ENCODE measurements at regions not wholly inside any gene's neighbourhood (a gene's known extent, or its start where the extent isn't known, plus 50 kb on each side); places are given as distances from the start of the nearest gene placed in this dataset.

GRCh38 chr17:54727624-54728023, 173.0 kb upstream of the TOM1L1 start:
- Histone ChIP-seq H3K9me3 (peaks cover 0 to 27% (median 8%) of the 10 kb centered on the region in 3 donors), H3K4me3 (no peak overlapping the region), H3K27me3 (no peaks in the 10 kb centered on the region), H3K36me3 (no peaks in the 10 kb centered on the region), H3K4me1 (no peaks in the 10 kb centered on the region), H3K27ac (no peak overlapping the region)
- DNase-seq: no peak
- no peak for TF ChIP-seq POLR2A (IDR thresholded peaks at IDR 0.05)
- intact Hi-C loops (cut with DNase I): no loop called here

DNA sequence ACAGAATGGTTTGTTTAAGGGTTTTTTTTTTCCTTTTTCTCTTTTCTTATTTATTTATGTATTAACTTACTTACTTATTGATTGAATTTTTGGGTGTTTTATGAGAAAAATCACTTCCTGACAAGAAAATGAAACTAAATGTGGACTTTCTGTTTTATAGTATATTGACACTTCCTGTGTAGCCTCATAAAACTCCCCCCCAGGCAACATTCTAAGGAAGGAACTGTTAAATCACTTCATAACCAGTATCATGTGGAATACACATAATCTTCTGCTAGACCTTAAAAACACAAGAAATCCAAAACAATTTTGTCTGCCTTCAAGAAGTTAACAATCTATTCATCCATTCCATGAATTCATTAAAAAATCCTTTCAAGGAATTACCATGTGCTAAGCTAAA, 164.1 kb upstream of the TOM1L1 start:
- no peak overlapping the region for H3K4me3 ChIP-seq
- no peaks in the 10 kb centered on the region for H3K4me1 ChIP-seq
- TF ChIP-seq POLR2A (IDR thresholded peaks at IDR 0.05): no peak
- TF ChIP-seq, protein P1, sequence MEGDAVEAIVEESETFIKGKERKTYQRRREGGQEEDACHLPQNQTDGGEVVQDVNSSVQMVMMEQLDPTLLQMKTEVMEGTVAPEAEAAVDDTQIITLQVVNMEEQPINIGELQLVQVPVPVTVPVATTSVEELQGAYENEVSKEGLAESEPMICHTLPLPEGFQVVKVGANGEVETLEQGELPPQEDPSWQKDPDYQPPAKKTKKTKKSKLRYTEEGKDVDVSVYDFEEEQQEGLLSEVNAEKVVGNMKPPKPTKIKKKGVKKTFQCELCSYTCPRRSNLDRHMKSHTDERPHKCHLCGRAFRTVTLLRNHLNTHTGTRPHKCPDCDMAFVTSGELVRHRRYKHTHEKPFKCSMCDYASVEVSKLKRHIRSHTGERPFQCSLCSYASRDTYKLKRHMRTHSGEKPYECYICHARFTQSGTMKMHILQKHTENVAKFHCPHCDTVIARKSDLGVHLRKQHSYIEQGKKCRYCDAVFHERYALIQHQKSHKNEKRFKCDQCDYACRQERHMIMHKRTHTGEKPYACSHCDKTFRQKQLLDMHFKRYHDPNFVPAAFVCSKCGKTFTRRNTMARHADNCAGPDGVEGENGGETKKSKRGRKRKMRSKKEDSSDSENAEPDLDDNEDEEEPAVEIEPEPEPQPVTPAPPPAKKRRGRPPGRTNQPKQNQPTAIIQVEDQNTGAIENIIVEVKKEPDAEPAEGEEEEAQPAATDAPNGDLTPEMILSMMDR (IDR thresholded peaks at IDR 0.05): no peak

GRCh38 chr17:54738496-54738895, 162.2 kb upstream of the TOM1L1 start:
- H3K4me3 ChIP-seq: no peak overlapping the region
- no peaks in the 10 kb centered on the region for H3K9me3 ChIP-seq
- H3K27ac ChIP-seq: no peak overlapping the region
- no peaks in the 10 kb centered on the region for H3K36me3 ChIP-seq
- TF ChIP-seq POLR2A (IDR thresholded peaks at IDR 0.05): no peak
- TF ChIP-seq, protein P1 (IDR thresholded peaks at IDR 0.05): no peak
- 55 to 86% methylated on average over 1 of the region's 1 CpG for WGBS, 2 donors
- no peak for DNase-seq
- H3K4me1 ChIP-seq: no peaks in the 10 kb centered on the region
- intact Hi-C loops (cut with DNase I): no loop called here
- no peaks in the 10 kb centered on the region for H3K27me3 ChIP-seq

More for the DNA sequence above, 164.1 kb upstream of the TOM1L1 start:
- no peaks in the 10 kb centered on the region for H3K27me3 ChIP-seq
- peaks cover 0 to 4% (median 0%) of the 10 kb centered on the region in 3 donors for H3K9me3 ChIP-seq
- DNase-seq: no peak
- H3K36me3 ChIP-seq: no peaks in the 10 kb centered on the region
- H3K27ac ChIP-seq: no peak overlapping the region
- intact Hi-C loops (cut with DNase I): no loop called here

- DNase-seq: no peak
- WGBS, 2 donors: 41 to 46% methylated on average over 1 of the region's 1 CpG
- H3K36me3 ChIP-seq: no peaks in the 10 kb centered on the region
- H3K27me3 ChIP-seq: no peaks in the 10 kb centered on the region
- TF ChIP-seq POLR2A (IDR thresholded peaks at IDR 0.05): no peak
- TF ChIP-seq, protein P1 (IDR thresholded peaks at IDR 0.05): no peak
- no peak overlapping the region for H3K27ac ChIP-seq
- no peak overlapping the region for H3K4me3 ChIP-seq
- H3K9me3 ChIP-seq: peaks cover 0 to 15% (median 5%) of the 10 kb centered on the region in 3 donors
- H3K4me1 ChIP-seq: no peaks in the 10 kb centered on the region
- intact Hi-C loops (cut with DNase I): no loop called here
These were observed 155.9 kb upstream of the TOM1L1 start for GRCh38 chr17:54744750-54745149.

GRCh38 chr17:54745239-54745638, 155.4 kb upstream of the TOM1L1 start:
- no peak for TF ChIP-seq POLR2A (IDR thresholded peaks at IDR 0.05)
- TF ChIP-seq, protein P1 (IDR thresholded peaks at IDR 0.05): no peak
- no peak for DNase-seq
- Histone ChIP-seq H3K36me3 (no peaks in the 10 kb centered on the region), H3K4me1 (no peaks in the 10 kb centered on the region), H3K27me3 (no peaks in the 10 kb centered on the region), H3K27ac (no peak overlapping the region), H3K4me3 (no peak overlapping the region), H3K9me3 (peaks cover 0 to 15% (median 5%) of the 10 kb centered on the region in 3 donors)
- intact Hi-C loops (cut with DNase I): no loop called here

DNA sequence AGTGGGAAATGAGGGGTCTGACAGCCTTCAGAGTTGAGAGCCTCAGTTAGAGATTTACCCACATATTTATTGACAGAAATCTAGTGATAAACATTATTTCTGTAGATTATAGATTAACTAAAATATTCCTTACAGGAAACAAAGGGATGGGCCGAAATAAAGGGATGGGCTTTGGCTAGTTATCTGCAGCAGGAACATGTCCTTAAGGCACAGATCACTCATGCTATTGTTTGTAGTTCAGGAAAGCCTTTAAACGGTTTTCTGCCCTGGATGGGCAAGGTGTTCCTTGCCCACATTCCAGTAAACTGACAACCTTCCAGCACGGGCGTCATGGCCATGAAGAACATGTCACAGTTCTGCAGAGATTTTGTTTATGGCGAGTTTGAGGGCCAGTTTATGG, 154.8 kb upstream of the TOM1L1 start:
- Histone ChIP-seq H3K4me3 (no peak overlapping the region), H3K9me3 (peaks cover 0 to 15% (median 5%) of the 10 kb centered on the region in 3 donors), H3K36me3 (no peaks in the 10 kb centered on the region), H3K4me1 (no peaks in the 10 kb centered on the region), H3K27me3 (no peaks in the 10 kb centered on the region), H3K27ac (no peak overlapping the region)
- no peak for DNase-seq
- WGBS, 2 donors: 64 to 80% methylated on average over 5 of the region's 5 CpGs
- TF ChIP-seq POLR2A (IDR thresholded peaks at IDR 0.05): no peak
- TF ChIP-seq, protein P1 (IDR thresholded peaks at IDR 0.05): no peak
- intact Hi-C loops (cut with DNase I): no loop called here

All from esophagus squamous epithelium (tissue), 5 donors.